GM18499 (cell line): ENCODE measurements at regions not wholly inside any gene's neighbourhood (a gene's known extent, or its start where the extent isn't known, plus 50 kb on each side); places are given as distances from the start of the nearest gene placed in this dataset.
"Not testable (repeated sequence)": the region's sequence is repeated elsewhere in the genome, so short reads cannot be mapped to it uniquely, and the experiment has no call there.

Source experiments
- ATAC-seq: cut with Tn5 transposase; IDR thresholded peaks from one replicate; pipeline ENCODE4 v1.9.1; 2021; ENCODE audit warnings: moderate number of reproducible peaks; ENCODE audit not compliant: insufficient read depth, unreplicated experiment

GRCh38 chr13:64248371-64249065, 2832.9 kb upstream of the PCDH20 start:
- ATAC-seq = no peak

DNA sequence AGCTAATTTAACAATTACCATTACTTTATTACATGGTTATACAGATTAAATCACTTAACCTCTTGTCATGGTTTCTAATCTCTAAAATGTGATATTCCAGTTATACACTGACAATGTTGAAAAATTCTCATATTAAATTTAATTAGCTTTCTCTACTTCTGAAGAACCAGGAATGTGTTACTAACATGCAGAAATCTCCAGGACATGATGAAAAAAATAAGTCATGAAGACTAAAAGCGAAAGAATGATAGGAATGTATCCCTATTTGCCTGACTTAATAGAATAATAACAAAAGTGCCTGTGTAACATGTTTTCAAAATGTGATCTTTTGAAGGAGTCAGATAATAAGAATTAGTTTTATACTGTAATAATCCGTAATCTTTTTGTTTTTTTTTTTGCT, 2823.7 kb upstream of the PCDH20 start:
- ATAC-seq = no peak

DNA sequence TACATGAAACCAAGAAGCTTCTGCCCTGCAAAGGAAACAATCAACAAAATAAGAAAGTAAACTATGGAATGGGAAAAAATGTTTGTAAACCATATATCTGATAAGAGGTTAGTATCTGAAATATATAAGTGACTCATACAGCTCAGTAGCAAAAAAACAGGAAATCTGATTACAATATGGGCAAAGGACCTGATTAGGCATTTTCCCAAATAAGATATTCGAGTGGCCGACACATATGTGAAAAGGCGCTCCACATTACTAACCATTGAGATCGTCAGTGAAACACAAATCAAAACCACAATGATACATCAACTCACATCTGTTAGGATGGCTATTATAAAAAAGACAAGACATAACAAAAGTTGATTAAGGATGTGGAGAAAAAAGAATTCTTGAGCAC, 2818.6 kb upstream of the PCDH20 start:
- no peak for ATAC-seq

GRCh38 chr13:64223016-64223415, 2807.4 kb upstream of the PCDH20 start:
- ATAC-seq = no peak

DNA sequence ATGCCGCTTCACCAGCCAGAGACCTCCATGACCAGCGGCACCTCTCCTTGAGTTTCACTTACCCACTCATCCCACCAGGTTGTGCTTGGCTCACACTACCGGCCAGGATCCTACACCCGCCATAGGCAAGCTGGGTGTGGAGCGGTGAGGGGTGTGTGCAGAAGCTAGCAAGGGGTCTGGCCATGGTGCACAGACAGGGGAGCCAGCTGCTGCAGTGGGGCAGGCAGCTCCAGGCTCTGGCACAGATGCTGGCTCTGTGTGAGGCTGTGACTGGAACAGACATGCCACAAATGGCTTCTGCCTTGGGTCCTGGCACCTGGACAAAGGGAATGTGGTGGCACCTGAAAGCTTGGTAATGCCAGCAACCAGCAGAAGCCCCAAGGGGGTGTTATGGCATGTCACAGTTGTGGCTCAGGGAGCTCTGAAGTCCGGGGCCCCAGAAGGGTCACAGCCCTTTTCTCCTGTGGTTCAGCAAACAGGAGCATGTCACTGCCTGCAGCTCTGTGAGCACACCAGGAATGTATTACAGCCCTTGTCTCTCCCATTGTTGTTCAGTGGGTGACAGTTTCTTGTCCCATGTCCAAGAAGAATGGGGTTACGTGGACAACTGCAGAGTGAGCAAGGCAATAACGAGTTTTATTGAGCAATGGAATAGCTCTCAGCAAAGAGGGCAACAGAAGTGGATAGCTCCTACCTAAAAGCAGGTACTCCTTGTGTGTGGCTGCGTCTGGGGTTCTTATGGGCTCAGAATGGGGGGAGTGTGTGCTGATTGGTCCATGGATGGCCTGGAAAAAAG, 2791.0 kb upstream of the PCDH20 start:
- no peak for ATAC-seq

DNA sequence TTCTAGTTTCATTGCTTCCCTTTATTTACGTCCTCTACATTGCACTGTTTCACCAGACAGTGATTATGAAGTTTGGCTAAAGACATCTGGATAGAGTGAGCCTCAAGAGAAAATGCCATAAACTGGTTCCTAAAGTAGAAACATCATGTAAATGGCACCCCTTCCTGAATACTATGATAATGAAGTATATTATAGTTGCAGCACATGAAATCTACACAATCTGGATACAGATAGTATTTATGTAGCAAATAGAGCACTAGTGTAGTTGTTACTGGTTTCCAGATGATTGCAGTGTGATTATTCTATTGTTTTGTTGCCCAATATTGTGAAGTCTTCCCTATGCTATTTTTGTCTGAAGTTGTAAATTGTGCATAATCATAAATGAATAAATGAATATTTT, 2786.9 kb upstream of the PCDH20 start:
- no peak for ATAC-seq

GRCh38 chr13:64197232-64197631, 2781.6 kb upstream of the PCDH20 start:
- ATAC-seq = no peak

GRCh38 chr13:64186503-64187250, 2771.0 kb upstream of the PCDH20 start:
- no peak for ATAC-seq

DNA sequence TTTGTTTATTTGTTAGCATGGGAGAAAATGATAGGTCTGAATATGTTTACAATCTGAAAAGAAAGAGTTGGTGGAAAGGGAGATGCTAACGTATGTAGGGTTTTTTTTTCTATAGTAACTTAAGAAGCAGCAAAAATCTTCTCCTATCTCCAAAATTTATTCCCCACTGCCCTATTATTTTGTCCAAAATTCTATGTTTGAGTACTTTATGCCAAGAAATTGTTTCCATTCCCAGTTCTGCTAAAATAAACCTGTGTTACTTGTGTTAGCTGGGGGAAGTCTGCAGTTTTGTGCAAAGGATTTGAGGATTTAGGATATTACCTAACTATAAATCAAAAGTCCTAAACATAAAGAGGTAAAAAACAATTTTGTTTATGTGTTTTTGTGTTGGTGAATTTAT, 2770.4 kb upstream of the PCDH20 start:
- no peak for ATAC-seq

DNA sequence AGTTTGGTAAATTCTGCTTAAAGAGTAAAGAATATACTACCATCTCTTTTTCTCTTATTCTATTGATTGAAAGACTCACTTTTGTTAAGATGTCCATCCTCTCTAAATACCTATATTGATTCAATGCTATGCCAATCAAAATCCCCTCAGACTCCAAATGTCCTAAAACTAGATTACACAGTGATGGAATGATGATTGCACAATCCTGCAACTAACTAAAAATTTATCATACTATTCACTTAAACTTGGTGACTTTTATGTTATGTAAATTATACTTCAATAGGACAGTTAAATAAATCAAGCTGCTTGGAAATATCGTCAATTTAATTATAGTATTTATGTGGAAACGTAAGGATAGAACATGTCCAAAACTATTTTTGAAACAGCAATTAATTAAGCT, 2765.1 kb upstream of the PCDH20 start:
- no peak for ATAC-seq

- no peak for ATAC-seq
Observed at GRCh38 chr13:64165826-64166225, 2750.2 kb upstream of the PCDH20 start.

GRCh38 chr13:64164435-64164834, 2748.8 kb upstream of the PCDH20 start:
- no peak for ATAC-seq

GRCh38 chr13:64160479-64160878, 2744.8 kb upstream of the PCDH20 start:
- no peak for ATAC-seq

- no peak for ATAC-seq
Observed at GRCh38 chr13:64158908-64159307, 2743.3 kb upstream of the PCDH20 start.

DNA sequence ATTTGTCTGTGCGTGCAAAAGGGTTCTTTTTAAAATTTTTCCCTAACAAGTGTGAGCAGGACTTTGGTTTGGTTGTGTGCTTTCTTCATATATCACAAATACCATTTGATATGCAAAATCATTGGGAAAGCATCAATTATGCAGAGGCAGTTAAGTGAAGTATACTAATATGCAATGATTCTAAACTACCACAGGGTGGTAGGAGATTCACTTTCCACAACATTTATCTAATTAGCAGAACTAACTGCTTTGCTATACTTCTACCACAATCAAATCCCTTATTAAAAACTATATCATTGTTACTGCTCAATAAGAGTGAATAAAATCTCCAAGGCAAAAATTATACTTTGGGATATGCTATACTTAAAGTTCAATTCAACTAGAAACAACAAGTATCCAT, 2738.9 kb upstream of the PCDH20 start:
- no peak for ATAC-seq

DNA sequence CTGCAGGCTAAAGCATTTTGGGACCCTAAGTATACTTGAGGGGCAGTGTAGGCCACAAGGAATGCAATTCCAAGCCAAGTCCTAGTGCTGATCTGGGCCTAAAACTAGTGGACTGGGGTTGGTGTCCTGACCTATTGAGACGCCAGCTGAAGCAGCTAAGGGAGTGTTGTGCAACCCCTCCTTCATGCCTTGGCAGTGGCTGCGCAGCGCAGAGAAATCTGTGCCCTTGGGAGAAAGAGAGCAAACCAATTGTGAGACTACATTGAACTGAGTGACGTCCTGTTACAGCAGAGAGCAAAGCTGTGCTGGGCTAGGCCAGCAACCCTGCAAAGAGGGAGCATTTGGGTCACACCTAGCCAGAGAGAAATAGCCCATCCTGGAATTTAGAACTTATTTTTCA, 2715.0 kb upstream of the PCDH20 start:
- ATAC-seq = no peak

GRCh38 chr13:64130171-64130570, 2714.5 kb upstream of the PCDH20 start:
- ATAC-seq = no peak

DNA sequence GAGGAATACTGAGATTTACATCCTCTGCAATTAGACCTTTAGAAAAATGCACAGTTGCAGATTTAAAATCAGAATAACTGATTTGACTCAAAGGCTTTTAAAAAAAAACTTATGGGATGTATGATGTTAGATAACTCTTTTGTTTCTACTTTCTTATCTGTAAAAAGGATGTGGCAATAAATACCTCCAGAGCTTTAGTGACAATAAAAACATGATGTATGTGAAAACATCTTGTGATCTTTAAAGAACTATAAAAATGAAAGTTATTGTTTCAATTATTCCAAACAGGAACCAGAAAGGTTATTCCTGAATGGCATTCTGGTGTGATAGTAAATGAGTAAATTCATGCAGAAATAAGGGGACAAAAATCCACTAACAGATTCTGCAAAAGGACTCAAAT, 2712.2 kb upstream of the PCDH20 start:
- no peak for ATAC-seq

GRCh38 chr13:64127192-64127591, 2711.5 kb upstream of the PCDH20 start:
- ATAC-seq = no peak

GRCh38 chr13:64121023-64121709, 2705.5 kb upstream of the PCDH20 start:
- not testable (repeated sequence) for ATAC-seq

- no peak for ATAC-seq
Observed at GRCh38 chr13:64099994-64100393, 2684.3 kb upstream of the PCDH20 start.
